H1 (cell line): ENCODE measurements at regions not wholly inside any gene's neighbourhood (a gene's known extent, or its start where the extent isn't known, plus 50 kb on each side); places are given as distances from the start of the nearest gene placed in this dataset.

Experiments
- BACH1 ChIP-seq: IDR thresholded peaks from 2 replicates; pipeline ENCODE4 v1.6.1; 2012; ENCODE audit warnings: low read length, improper control_type of control experiment
- CBX5 ChIP-seq: fragments of 300-800, 300-1000 bp; sonication (generic); IDR thresholded peaks from 2 replicates; pipeline ENCODE4 v1.7.1; 2016; ENCODE audit warnings: antibody characterized with exemption, low read length, low read depth
- CHD1 ChIP-seq: IDR thresholded peaks from 2 replicates; pipeline ENCODE4 v1.6.1; 2012; ENCODE audit warnings: low read depth, low read length, improper control_type of control experiment
- EZH2 ChIP-seq: fragments of 200-600 bp; sonication (generic); IDR thresholded peaks from 2 replicates; pipeline ENCODE4 v1.7.1; 2012; ENCODE audit warnings: low read depth, mild to moderate bottlenecking, moderate library complexity, low read length, inconsistent platforms; ENCODE audit not compliant: severe bottlenecking
- GABPA ChIP-seq: IDR thresholded peaks from 2 replicates; pipeline ENCODE4 v1.6.1; 2011; ENCODE audit warnings: mild to moderate bottlenecking, low read length, moderate library complexity, borderline replicate concordance; ENCODE audit not compliant: insufficient read depth
- HDAC6 ChIP-seq: IDR thresholded peaks from one replicate; pipeline ENCODE4 v1.7.1; 2012; ENCODE audit warnings: low read depth, mild to moderate bottlenecking, inconsistent platforms, low read length, moderate library complexity
- NANOG ChIP-seq: IDR thresholded peaks from 2 replicates; pipeline ENCODE4 v1.6.1; 2011; ENCODE audit warnings: low read length, low read depth, mild to moderate bottlenecking, inconsistent platforms; ENCODE audit not compliant: insufficient read depth, poor library complexity, severe bottlenecking
- POLR2A ChIP-seq, 2 experiments: IDR thresholded peaks; 1 replicate in 1 of 2; 2 replicates in 1 of 2; pipeline ENCODE4 v1.6.1; 2011; ENCODE audit warnings: low read depth in 2 of 2, low read length in 2 of 2, mild to moderate bottlenecking in 2 of 2; ENCODE audit errors: control extremely low read depth in 1 of 2
- RFX5 ChIP-seq: IDR thresholded peaks from 2 replicates; pipeline ENCODE4 v1.6.1; 2011; ENCODE audit warnings: low read depth, low read length, improper control_type of control experiment, borderline replicate concordance
- SIX5 ChIP-seq: IDR thresholded peaks from 2 replicates; pipeline ENCODE4 v1.6.1; 2011; ENCODE audit warnings: mild to moderate bottlenecking, low read depth, low read length
- SP2 ChIP-seq: IDR thresholded peaks from 2 replicates; pipeline ENCODE4 v1.6.1; 2012; ENCODE audit warnings: mild to moderate bottlenecking, low read length, inconsistent platforms

DNA sequence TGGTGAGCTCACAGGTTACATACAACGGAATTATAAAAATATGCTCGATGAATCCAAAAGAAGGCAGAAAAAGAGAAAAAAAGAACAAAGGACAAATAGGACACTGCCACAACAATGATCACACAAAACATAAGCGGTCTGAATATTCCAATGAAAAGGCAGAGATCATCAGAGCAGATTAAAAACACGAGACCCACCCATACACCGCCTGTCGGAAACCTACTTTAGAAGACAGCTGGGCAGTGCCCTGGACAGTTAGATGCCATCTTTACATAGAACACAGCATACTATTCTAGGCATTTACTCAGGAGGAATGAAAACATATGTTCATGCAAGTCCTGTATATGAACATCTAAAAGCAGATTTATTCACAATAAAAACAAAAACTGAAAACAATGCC, 204.1 kb downstream of the TTLL2 start (continued):
- no peak for TF ChIP-seq SP2
- TF ChIP-seq HDAC6, result no peak
- no peak for TF ChIP-seq BACH1
- TF ChIP-seq NANOG, result no peak
- no peak for TF ChIP-seq EZH2
- TF ChIP-seq GABPA, result no peak
- TF ChIP-seq CHD1, result no peak
- TF ChIP-seq RFX5, result no peak
- TF ChIP-seq CBX5, result no peak
- TF ChIP-seq POLR2A (IDR thresholded peaks at IDR 0.05; ENCODE audit: control extremely low read depth in 1 of 2, low read depth in 2 of 2, low read length in 2 of 2), result no peak
- no peak for TF ChIP-seq SIX5
